ENCODE measurements at regions not wholly inside any gene's neighbourhood (a gene's known extent, or its start where the extent isn't known, plus 50 kb on each side); places are given as distances from the start of the nearest gene placed in this dataset.

GRCh38 chr17:77898521-77899434 is 59.7 kb upstream of the TNRC6C start:
- Histone ChIP-seq H3K9ac (ENCODE audit: insufficient read depth in 1 of 2, low read depth in 2 of 2, low read length in 2 of 2) (no peak overlapping the region), H2AFZ (ENCODE audit: low read depth, low read length) (no peak overlapping the region), H4K20me1 (replicated peaks; ENCODE audit: control insufficient read depth, insufficient read depth, low read length) (peaks cover 7% of the 10 kb centered on the region; the same call in 1 of the 2 replicates), H3K27ac (ENCODE audit: extremely low read depth, low read depth, low read length) (no peak overlapping the region), H3K4me2 (ENCODE audit: insufficient read depth, low read length) (no peak overlapping the region), H3K4me3 (no peak overlapping the region), H3K9me3 (replicated peaks; ENCODE audit: control insufficient read depth, insufficient read depth, low read depth, low read length) (no peaks in the 10 kb centered on the region), H3K4me1 (replicated peaks in 1 of 2; ENCODE audit: control insufficient read depth in 2 of 2, insufficient read depth in 2 of 2, low read length in 2 of 2) (peaks cover 0 to 3% of the 10 kb centered on the region in 2 experiments; a peak in 2 of 5 replicates), H3K9me1 (ENCODE audit: control insufficient read depth, insufficient read depth, low read length) (no peaks in the 10 kb centered on the region), H3K27me3 (ENCODE audit: control insufficient read depth in 2 of 2, insufficient read depth in 2 of 2, low read length in 2 of 2) (peaks cover 24 to 69% of the 10 kb centered on the region in 2 experiments), H3K36me3 (ENCODE audit: control insufficient read depth, insufficient read depth, low read length) (no peaks in the 10 kb centered on the region), H3K79me2 (ENCODE audit: control insufficient read depth, insufficient read depth, low read length) (no peaks in the 10 kb centered on the region)
- 1% methylated on average over 13 of the region's 18 CpGs for WGBS (ENCODE audit: insufficient coverage, low coverage, missing lambda C conversion rate)
- peak; percentile 68 for ATAC-seq
- intact Hi-C loops (cut with micrococcal nuclease) = no loop called here
- FAIRE-seq = no peak
- TF ChIP-seq SRSF9 (IDR thresholded peaks at IDR 0.05; ENCODE audit: borderline replicate concordance, low read depth, low read length) (no peak), MCM2 (IDR thresholded peaks at IDR 0.05; ENCODE audit: low read depth) (no peak), ZBTB17 (CRISPR knock-in tag; IDR thresholded peaks at IDR 0.05) (no peak), RNF2 (IDR thresholded peaks at IDR 0.05) (no peak), EHMT2 (IDR thresholded peaks at IDR 0.05) (no peak), HDAC3 (IDR thresholded peaks at IDR 0.05; ENCODE audit: borderline replicate concordance, partially characterized antibody) (no peak), PRMT5 (CRISPR knock-in tag; IDR thresholded peaks at IDR 0.05) (no peak), XRCC3 (IDR thresholded peaks at IDR 0.05) (no peak), ZNF583 (CRISPR knock-in tag; IDR thresholded peaks at IDR 0.05) (no peak), ZNF57 (CRISPR knock-in tag; IDR thresholded peaks at IDR 0.05) (no peak), NR2C1 (IDR thresholded peaks at IDR 0.05) (no peak), NR2C1 (tag; IDR thresholded peaks at IDR 0.05) (no peak), ESRRB (CRISPR knock-in tag; IDR thresholded peaks at IDR 0.05; ENCODE audit: borderline replicate concordance) (no peak), ZC3H11A (IDR thresholded peaks at IDR 0.05; ENCODE audit: low read depth, low read length) (no peak), YY1 (IDR thresholded peaks at IDR 0.05; ENCODE audit: borderline replicate concordance in 1 of 3, control insufficient read depth in 1 of 3, extremely low read depth in 1 of 3, insufficient read depth in 3 of 3, insufficient read length in 1 of 3, insufficient replicate concordance in 2 of 3, low read depth in 1 of 3, low read length in 2 of 3) (no peak), GTF2E2 (tag; IDR thresholded peaks at IDR 0.05) (no peak), RHOXF2B (CRISPR knock-in tag; conservative IDR thresholded peaks at IDR 0.05) (no peak), CBFA2T2 (conservative IDR thresholded peaks at IDR 0.05) (no peak), ZNF384 (IDR thresholded peaks at IDR 0.05; ENCODE audit: low read depth, low read length) (no peak)
- TF ChIP-seq, protein P1, sequence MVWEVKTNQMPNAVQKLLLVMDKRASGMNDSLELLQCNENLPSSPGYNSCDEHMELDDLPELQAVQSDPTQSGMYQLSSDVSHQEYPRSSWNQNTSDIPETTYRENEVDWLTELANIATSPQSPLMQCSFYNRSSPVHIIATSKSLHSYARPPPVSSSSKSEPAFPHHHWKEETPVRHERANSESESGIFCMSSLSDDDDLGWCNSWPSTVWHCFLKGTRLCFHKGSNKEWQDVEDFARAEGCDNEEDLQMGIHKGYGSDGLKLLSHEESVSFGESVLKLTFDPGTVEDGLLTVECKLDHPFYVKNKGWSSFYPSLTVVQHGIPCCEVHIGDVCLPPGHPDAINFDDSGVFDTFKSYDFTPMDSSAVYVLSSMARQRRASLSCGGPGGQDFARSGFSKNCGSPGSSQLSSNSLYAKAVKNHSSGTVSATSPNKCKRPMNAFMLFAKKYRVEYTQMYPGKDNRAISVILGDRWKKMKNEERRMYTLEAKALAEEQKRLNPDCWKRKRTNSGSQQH (CRISPR knock-in tag; IDR thresholded peaks at IDR 0.05) = no peak
- TF ChIP-seq, protein P2, sequence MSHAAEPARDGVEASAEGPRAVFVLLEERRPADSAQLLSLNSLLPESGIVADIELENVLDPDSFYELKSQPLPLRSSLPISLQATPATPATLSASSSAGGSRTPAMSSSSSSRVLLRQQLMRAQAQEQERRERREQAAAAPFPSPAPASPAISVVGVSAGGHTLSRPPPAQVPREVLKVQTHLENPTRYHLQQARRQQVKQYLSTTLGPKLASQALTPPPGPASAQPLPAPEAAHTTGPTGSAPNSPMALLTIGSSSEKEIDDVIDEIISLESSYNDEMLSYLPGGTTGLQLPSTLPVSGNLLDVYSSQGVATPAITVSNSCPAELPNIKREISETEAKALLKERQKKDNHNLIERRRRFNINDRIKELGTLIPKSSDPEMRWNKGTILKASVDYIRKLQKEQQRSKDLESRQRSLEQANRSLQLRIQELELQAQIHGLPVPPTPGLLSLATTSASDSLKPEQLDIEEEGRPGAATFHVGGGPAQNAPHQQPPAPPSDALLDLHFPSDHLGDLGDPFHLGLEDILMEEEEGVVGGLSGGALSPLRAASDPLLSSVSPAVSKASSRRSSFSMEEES (CRISPR knock-in tag; IDR thresholded peaks at IDR 0.05) = no peak
- ChIA-PET POLR2A (interaction anchor here (0.6 to 1.0 kb wide), 3 partner anchors 21 to 357 kb away, joined by 3 to 4 read pairs (median 3); no protein-coding TSS in a partner anchor), CTCF (ENCODE audit: low intra/inter-chr PET ratio) (no interaction called here)
- in situ Hi-C loops (cut with MboI) = no loop called here
- no TSS peak for BruUV-seq (replicated peaks)
- DNase-seq (ENCODE audit: extremely low read depth in 1 of 4, low spot score in 3 of 4) = no peak
